ENCODE measurements at regions not wholly inside any gene's neighbourhood (a gene's known extent, or its start where the extent isn't known, plus 50 kb on each side); places are given as distances from the start of the nearest gene placed in this dataset.

DNA sequence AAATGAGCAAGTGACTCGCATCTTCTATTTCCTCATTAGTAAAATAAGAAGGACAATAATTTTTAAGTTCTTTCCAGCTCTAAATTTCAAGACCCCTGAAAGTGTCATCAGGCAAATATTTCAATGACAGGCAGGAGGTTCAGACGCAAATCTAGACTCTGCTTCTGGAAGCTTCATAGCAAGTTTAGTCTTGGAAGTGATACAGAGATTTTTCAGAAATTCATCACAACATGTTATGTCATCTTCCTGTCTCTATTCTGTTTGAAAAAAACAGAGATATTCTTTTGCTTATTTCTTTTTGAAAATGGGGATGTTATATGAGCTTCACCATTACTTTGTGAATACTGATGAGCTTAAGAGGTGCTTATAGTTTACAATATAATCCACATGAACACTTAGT is 74.0 kb downstream of the C3orf85 start:
- Histone ChIP-seq H3K27me3 (ENCODE audit: low read length) (no peaks in the 10 kb centered on the region), H3K4me2 (ENCODE audit: low read depth, low read length, poor library complexity, severe bottlenecking) (no peak overlapping the region), H3K79me2 (ENCODE audit: low read length) (no peaks in the 10 kb centered on the region), H3K27ac (ENCODE audit: low read length) (no peak overlapping the region), H3K4me3 (ENCODE audit: low read length) (no peak overlapping the region), H3K9me3 (ENCODE audit: low read length) (no peaks in the 10 kb centered on the region), H3K9me2 (replicated peaks; ENCODE audit: insufficient read depth, low read length) (no peaks in the 10 kb centered on the region), H3K9ac (ENCODE audit: low read length) (no peak overlapping the region), H3K4me1 (ENCODE audit: low read length) (no peaks in the 10 kb centered on the region), H2AFZ (ENCODE audit: low read length) (no peak overlapping the region), H4K20me1 (ENCODE audit: insufficient read depth, low read depth, low read length) (no peaks in the 10 kb centered on the region), H3K36me3 (ENCODE audit: insufficient read depth, low read length) (no peaks in the 10 kb centered on the region)
- DNase-seq: no peak

DNA sequence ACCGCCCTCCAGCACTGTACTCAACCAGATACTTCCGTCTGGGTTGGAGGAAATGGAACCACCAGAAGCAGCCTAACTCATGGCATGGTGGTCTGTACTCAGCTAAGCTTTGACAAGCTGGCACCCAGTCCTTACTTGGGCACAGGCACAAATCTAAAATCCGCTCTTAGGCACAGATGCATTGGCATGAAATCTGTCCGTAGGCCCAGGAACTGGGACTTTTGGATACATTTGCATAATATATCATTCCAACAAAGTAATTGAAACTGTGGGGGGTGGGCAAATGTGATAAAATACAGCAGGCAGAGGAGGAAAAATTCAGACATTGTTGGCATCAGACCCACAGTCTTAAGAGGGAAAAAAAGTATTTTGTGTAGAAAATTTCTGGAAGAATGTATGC is 75.4 kb downstream of the C3orf85 start:
- H2AFZ ChIP-seq (ENCODE audit: low read length): no peak overlapping the region
- no peak overlapping the region for H3K9ac ChIP-seq (ENCODE audit: low read length)
- H3K4me3 ChIP-seq (ENCODE audit: low read length): no peak overlapping the region
- no peaks in the 10 kb centered on the region for H4K20me1 ChIP-seq (ENCODE audit: insufficient read depth, low read depth, low read length)
- H3K27ac ChIP-seq (ENCODE audit: low read length): no peak overlapping the region
- no peak for DNase-seq
- H3K4me2 ChIP-seq (ENCODE audit: low read depth, low read length, poor library complexity, severe bottlenecking): no peak overlapping the region
- H3K9me3 ChIP-seq (ENCODE audit: low read length): no peaks in the 10 kb centered on the region
- H3K27me3 ChIP-seq (ENCODE audit: low read length): no peaks in the 10 kb centered on the region
- no peaks in the 10 kb centered on the region for H3K36me3 ChIP-seq (ENCODE audit: insufficient read depth, low read length)
- no peaks in the 10 kb centered on the region for H3K79me2 ChIP-seq (ENCODE audit: low read length)
- H3K4me1 ChIP-seq (ENCODE audit: low read length): no peaks in the 10 kb centered on the region
- H3K9me2 ChIP-seq (replicated peaks; ENCODE audit: insufficient read depth, low read length): no peaks in the 10 kb centered on the region

- Histone ChIP-seq H3K4me2 (ENCODE audit: low read depth, low read length, poor library complexity, severe bottlenecking) (no peak overlapping the region), H3K36me3 (ENCODE audit: insufficient read depth, low read length) (no peaks in the 10 kb centered on the region), H3K27me3 (ENCODE audit: low read length) (no peaks in the 10 kb centered on the region), H2AFZ (ENCODE audit: low read length) (no peak overlapping the region), H3K27ac (ENCODE audit: low read length) (no peak overlapping the region), H3K9me3 (ENCODE audit: low read length) (no peaks in the 10 kb centered on the region), H3K4me3 (ENCODE audit: low read length) (no peak overlapping the region), H3K79me2 (ENCODE audit: low read length) (no peaks in the 10 kb centered on the region), H3K9ac (ENCODE audit: low read length) (no peak overlapping the region), H4K20me1 (ENCODE audit: insufficient read depth, low read depth, low read length) (no peaks in the 10 kb centered on the region), H3K4me1 (ENCODE audit: low read length) (no peaks in the 10 kb centered on the region), H3K9me2 (replicated peaks; ENCODE audit: insufficient read depth, low read length) (no peaks in the 10 kb centered on the region)
- DNase-seq: no peak
Observed at GRCh38 chr3:109213321-109213720, 76.8 kb downstream of the C3orf85 start.

- DNase-seq: peak; percentile 81
- peaks cover 6% of the 10 kb centered on the region for H3K4me1 ChIP-seq (ENCODE audit: low read length)
- no peaks in the 10 kb centered on the region for H3K79me2 ChIP-seq (ENCODE audit: low read length)
- no peaks in the 10 kb centered on the region for H4K20me1 ChIP-seq (ENCODE audit: insufficient read depth, low read depth, low read length)
- H3K27ac ChIP-seq (ENCODE audit: low read length): no peak overlapping the region
- H3K9me2 ChIP-seq (replicated peaks; ENCODE audit: insufficient read depth, low read length): no peaks in the 10 kb centered on the region
- no peaks in the 10 kb centered on the region for H3K36me3 ChIP-seq (ENCODE audit: insufficient read depth, low read length)
- H3K4me2 ChIP-seq (ENCODE audit: low read depth, low read length, poor library complexity, severe bottlenecking): peak overlapping the region; percentile 43
- H2AFZ ChIP-seq (ENCODE audit: low read length): no peak overlapping the region
- no peak overlapping the region for H3K9ac ChIP-seq (ENCODE audit: low read length)
- no peaks in the 10 kb centered on the region for H3K27me3 ChIP-seq (ENCODE audit: low read length)
- peak overlapping the region; percentile 14; the same call in 1 of the 2 replicates for H3K4me3 ChIP-seq (ENCODE audit: low read length)
- no peaks in the 10 kb centered on the region for H3K9me3 ChIP-seq (ENCODE audit: low read length)
Observed at GRCh38 chr3:109224333-109224732, 87.8 kb downstream of the C3orf85 start.

- no peaks in the 10 kb centered on the region for H3K36me3 ChIP-seq (ENCODE audit: insufficient read depth, low read length)
- H4K20me1 ChIP-seq (ENCODE audit: insufficient read depth, low read depth, low read length): no peaks in the 10 kb centered on the region
- H3K9me2 ChIP-seq (replicated peaks; ENCODE audit: insufficient read depth, low read length): no peaks in the 10 kb centered on the region
- H3K4me1 ChIP-seq (ENCODE audit: low read length): peaks cover 6% of the 10 kb centered on the region
- H3K79me2 ChIP-seq (ENCODE audit: low read length): no peaks in the 10 kb centered on the region
- no peak for DNase-seq
- H2AFZ ChIP-seq (ENCODE audit: low read length): no peak overlapping the region
- no peaks in the 10 kb centered on the region for H3K9me3 ChIP-seq (ENCODE audit: low read length)
- H3K27ac ChIP-seq (ENCODE audit: low read length): no peak overlapping the region
- no peak overlapping the region for H3K9ac ChIP-seq (ENCODE audit: low read length)
- H3K4me2 ChIP-seq (ENCODE audit: low read depth, low read length, poor library complexity, severe bottlenecking): no peak overlapping the region
- H3K4me3 ChIP-seq (ENCODE audit: low read length): no peak overlapping the region
- H3K27me3 ChIP-seq (ENCODE audit: low read length): no peaks in the 10 kb centered on the region
Observed at GRCh38 chr3:109225516-109225915, 89.0 kb downstream of the C3orf85 start.

DNA sequence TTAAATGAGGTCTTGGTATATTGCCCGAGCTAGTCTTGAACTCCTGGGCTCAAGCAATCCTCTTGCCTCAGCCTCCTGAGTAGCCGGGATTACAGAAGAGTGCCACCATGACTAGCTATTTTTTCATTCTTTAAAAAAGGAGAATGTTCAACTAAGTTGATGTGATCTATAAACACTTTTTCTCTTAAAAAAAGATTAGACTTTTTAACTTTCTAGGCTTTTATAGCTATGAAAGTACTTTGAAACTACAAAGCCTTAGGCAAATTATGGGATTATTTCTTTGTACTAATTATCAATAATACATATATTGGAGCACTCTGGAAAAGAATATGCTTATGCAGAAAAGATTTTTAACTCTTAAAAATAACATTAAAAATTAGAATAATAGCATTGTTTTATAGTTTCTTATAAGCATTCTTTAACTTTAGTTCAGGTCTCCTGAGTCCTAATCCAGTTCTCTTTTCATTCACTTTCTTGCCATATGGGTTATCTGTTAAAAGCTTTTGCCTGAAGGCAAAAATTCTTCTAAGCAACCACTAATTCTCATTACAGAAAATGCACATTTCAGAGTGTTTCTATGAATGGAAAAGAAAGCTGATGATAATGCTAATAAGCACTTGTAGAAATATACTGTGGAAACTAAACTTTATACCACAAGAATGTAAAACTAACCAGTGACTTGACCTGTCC is 87.8 kb downstream of the DPPA2 start:
- no peaks in the 10 kb centered on the region for H3K9me2 ChIP-seq (replicated peaks; ENCODE audit: insufficient read depth, low read length)
- no peak overlapping the region for H2AFZ ChIP-seq (ENCODE audit: low read length)
- H3K4me3 ChIP-seq (ENCODE audit: low read length): no peak overlapping the region
- H3K27me3 ChIP-seq (ENCODE audit: low read length): no peaks in the 10 kb centered on the region
- H3K9ac ChIP-seq (ENCODE audit: low read length): no peak overlapping the region
- no peak for DNase-seq
- no peak overlapping the region for H3K4me2 ChIP-seq (ENCODE audit: low read depth, low read length, poor library complexity, severe bottlenecking)
- no peaks in the 10 kb centered on the region for H3K36me3 ChIP-seq (ENCODE audit: insufficient read depth, low read length)
- H3K9me3 ChIP-seq (ENCODE audit: low read length): no peaks in the 10 kb centered on the region
- no peaks in the 10 kb centered on the region for H3K79me2 ChIP-seq (ENCODE audit: low read length)
- no peak overlapping the region for H3K27ac ChIP-seq (ENCODE audit: low read length)
- H4K20me1 ChIP-seq (ENCODE audit: insufficient read depth, low read depth, low read length): no peaks in the 10 kb centered on the region
- H3K4me1 ChIP-seq (ENCODE audit: low read length): peaks cover 6% of the 10 kb centered on the region

- Histone ChIP-seq H3K4me1 (ENCODE audit: low read length) (peaks cover under 1% of the 10 kb centered on the region; the same call in 1 of the 2 replicates), H3K9me2 (replicated peaks; ENCODE audit: insufficient read depth, low read length) (no peaks in the 10 kb centered on the region), H3K4me2 (ENCODE audit: low read depth, low read length, poor library complexity, severe bottlenecking) (no peak overlapping the region), H3K27ac (ENCODE audit: low read length) (no peak overlapping the region), H3K27me3 (ENCODE audit: low read length) (no peaks in the 10 kb centered on the region), H3K36me3 (ENCODE audit: insufficient read depth, low read length) (no peaks in the 10 kb centered on the region), H2AFZ (ENCODE audit: low read length) (no peak overlapping the region), H3K9ac (ENCODE audit: low read length) (no peak overlapping the region), H3K9me3 (ENCODE audit: low read length) (no peaks in the 10 kb centered on the region), H4K20me1 (ENCODE audit: insufficient read depth, low read depth, low read length) (no peaks in the 10 kb centered on the region), H3K4me3 (ENCODE audit: low read length) (no peak overlapping the region), H3K79me2 (ENCODE audit: low read length) (no peaks in the 10 kb centered on the region)
- no peak for DNase-seq
Observed at GRCh38 chr3:109229174-109229847, 87.0 kb downstream of the DPPA2 start.

GRCh38 chr3:109234300-109234699 is 82.0 kb downstream of the DPPA2 start:
- Histone ChIP-seq H3K27me3 (ENCODE audit: low read length) (no peaks in the 10 kb centered on the region), H3K9me2 (replicated peaks; ENCODE audit: insufficient read depth, low read length) (no peaks in the 10 kb centered on the region), H3K4me1 (ENCODE audit: low read length) (no peaks in the 10 kb centered on the region), H4K20me1 (ENCODE audit: insufficient read depth, low read depth, low read length) (no peaks in the 10 kb centered on the region), H3K4me2 (ENCODE audit: low read depth, low read length, poor library complexity, severe bottlenecking) (no peak overlapping the region), H3K9me3 (ENCODE audit: low read length) (no peaks in the 10 kb centered on the region), H3K36me3 (ENCODE audit: insufficient read depth, low read length) (no peaks in the 10 kb centered on the region), H3K9ac (ENCODE audit: low read length) (no peak overlapping the region), H3K27ac (ENCODE audit: low read length) (no peak overlapping the region), H3K79me2 (ENCODE audit: low read length) (no peaks in the 10 kb centered on the region), H3K4me3 (ENCODE audit: low read length) (no peak overlapping the region), H2AFZ (ENCODE audit: low read length) (no peak overlapping the region)
- no peak for DNase-seq
